SK-N-SH (cell line): ENCODE measurements at regions not wholly inside any gene's neighbourhood (a gene's known extent, or its start where the extent isn't known, plus 50 kb on each side); places are given as distances from the start of the nearest gene placed in this dataset.

Source experiments
- CTCF ChIA-PET: fragments of 300-600, 350-600 bp; formaldehyde crosslinking; extraction: SDS; loops from one replicate; lab custom pipeline; 2021; lab: Yijun Ruan, JAX
- POLR2A ChIA-PET: fragments of 350-600 bp; sonication (Branson Sonifier 250); formaldehyde crosslinking; extraction: SDS; loops from one replicate; lab custom pipeline; 2020; ENCODE audit warnings: antibody characterized with exemption, inconsistent platforms; lab: Yijun Ruan, JAX
- DNase-seq: peaks from one replicate; pipeline ENCODE4 v3.0.0; 2012
- H2AFZ ChIP-seq: fragments of 200-600 bp; sonication (generic); 2 replicates; pipeline ENCODE4 v1.8.1; 2016; ENCODE audit warnings: antibody characterized with exemption, mild to moderate bottlenecking, low read depth
- H3F3A ChIP-seq: fragments of 200-600 bp; sonication (generic); replicated peaks from 2 replicates; pipeline ENCODE3; 2016; ENCODE audit warnings: antibody characterized with exemption, mild to moderate bottlenecking; ENCODE audit not compliant: insufficient read depth
- H3K27ac ChIP-seq, 2 experiments: fragments of 200-500 bp in 1 of 2; fragments of 200-600 bp in 1 of 2; sonication (Bioruptor generic) in 1 of 2; sonication (generic), shearing (Covaris generic) in 1 of 2; 2 replicates each; pipeline versions ENCODE4 v1.5.1 to v1.6.1; 2014 to 2016; ENCODE audit warnings: low read depth in 2 of 2, inconsistent platforms in 1 of 2, low read length in 1 of 2, mild to moderate bottlenecking in 1 of 2, mixed read lengths in 1 of 2
- H3K27me3 ChIP-seq: fragments of 200-600 bp; sonication (generic), shearing (Covaris generic); 2 replicates; pipeline ENCODE4 v1.6.1; 2016; ENCODE audit warnings: mixed run types; ENCODE audit not compliant: insufficient read depth
- H3K36me3 ChIP-seq, 2 experiments: fragments of 200-500 bp in 1 of 2; fragments of 200-600 bp in 1 of 2; sonication (Bioruptor generic) in 1 of 2; sonication (generic) in 1 of 2; replicated peaks in 1 of 2; 2 replicates each; pipeline versions ENCODE3 to v1.5.1; 2014 to 2016; ENCODE audit warnings: low read length in 1 of 2, mild to moderate bottlenecking in 1 of 2; ENCODE audit not compliant: insufficient read depth in 2 of 2, control insufficient read depth in 1 of 2
- H3K4me1 ChIP-seq, 2 experiments: fragments of 200-500 bp in 1 of 2; fragments of 200-600 bp in 1 of 2; sonication (Bioruptor generic) in 1 of 2; sonication (generic), shearing (Covaris generic) in 1 of 2; 2 replicates each; pipeline versions ENCODE4 v1.5.1 to v1.6.1; 2014 to 2016; ENCODE audit warnings: low read depth in 1 of 2, low read length in 1 of 2, mixed run types in 1 of 2; ENCODE audit not compliant: insufficient read depth in 2 of 2, control insufficient read depth in 1 of 2
- H3K4me2 ChIP-seq: fragments of 200-600 bp; sonication (generic), shearing (Covaris generic); 2 replicates; pipeline ENCODE4 v1.6.1; 2017; ENCODE audit warnings: mixed run types
- H3K4me3 ChIP-seq, 2 experiments: fragments of 200-500 bp in 1 of 2; fragments of 200-600 bp in 1 of 2; sonication (Bioruptor generic) in 1 of 2; sonication (generic), shearing (Covaris generic) in 1 of 2; 2 replicates each; pipeline versions ENCODE4 v1.5.1 to v1.8.1; 2014 to 2016; ENCODE audit warnings: low read depth in 2 of 2, inconsistent platforms in 1 of 2, low read length in 1 of 2, mild to moderate bottlenecking in 1 of 2, mixed read lengths in 1 of 2, moderate library complexity in 1 of 2
- H3K79me2 ChIP-seq: fragments of 200-600 bp; sonication (generic); 2 replicates; pipeline ENCODE4 v1.8.1; 2017; ENCODE audit warnings: mild to moderate bottlenecking; ENCODE audit not compliant: insufficient read depth
- H3K9ac ChIP-seq: fragments of 200-600 bp; sonication (generic); 2 replicates; pipeline ENCODE4 v1.6.1; 2017; ENCODE audit warnings: mixed run types
- H3K9me2 ChIP-seq: fragments of 200-600 bp; sonication (generic); 2 replicates; pipeline ENCODE4 v1.6.1; 2017; ENCODE audit warnings: mixed run types
- H3K9me3 ChIP-seq: fragments of 200-600 bp; sonication (generic); 2 replicates; pipeline ENCODE4 v1.6.1; 2017; ENCODE audit warnings: mixed run types, mild to moderate bottlenecking, moderate library complexity
- H4K20me1 ChIP-seq: fragments of 200-600 bp; sonication (generic); 2 replicates; pipeline ENCODE4 v1.6.1; 2017; ENCODE audit warnings: mild to moderate bottlenecking, mixed run types; ENCODE audit not compliant: insufficient read depth
- CTCF ChIP-seq: fragments of 200-600 bp; sonication (generic); IDR thresholded peaks from 2 replicates; pipeline ENCODE4 v1.6.1; 2017; ENCODE audit warnings: antibody characterized with exemption, mild to moderate bottlenecking, moderate library complexity
- ELF1 ChIP-seq: IDR thresholded peaks from 2 replicates; pipeline ENCODE4 v1.4.0; 2012
- EZH2phosphoT487 ChIP-seq: fragments of 200-600 bp; sonication (generic); IDR thresholded peaks from 2 replicates; pipeline ENCODE4 v1.6.1; 2017; ENCODE audit warnings: low read depth, mixed run types, mild to moderate bottlenecking, antibody characterized with exemption, moderate library complexity, borderline replicate concordance
- FOXM1 ChIP-seq: IDR thresholded peaks from 2 replicates; pipeline ENCODE4 v1.4.0; 2012; ENCODE audit warnings: low read depth, mild to moderate bottlenecking
- GATA2 ChIP-seq: sonication (generic); formaldehyde crosslinking; IDR thresholded peaks from 2 replicates; pipeline ENCODE4 v1.5.0; 2020; ENCODE audit warnings: mild to moderate bottlenecking, missing genetic modification reagents
- JUND ChIP-seq: IDR thresholded peaks from 2 replicates; pipeline ENCODE4 v1.4.0; 2012
- MEF2A ChIP-seq: IDR thresholded peaks from 2 replicates; pipeline ENCODE4 v1.4.0; 2012; ENCODE audit warnings: low read depth, borderline replicate concordance
- NFIC ChIP-seq: IDR thresholded peaks from 2 replicates; pipeline ENCODE4 v1.4.0; 2012; ENCODE audit warnings: borderline replicate concordance
- NRF1 ChIP-seq: IDR thresholded peaks from 2 replicates; pipeline ENCODE4 v1.6.1; 2012; ENCODE audit warnings: low read depth, mild to moderate bottlenecking, low read length
- PBX3 ChIP-seq: IDR thresholded peaks from 2 replicates; pipeline ENCODE4; 2012
- RFX5 ChIP-seq: IDR thresholded peaks from 2 replicates; pipeline ENCODE4 v1.6.1; 2012; ENCODE audit warnings: mild to moderate bottlenecking, improper control_type of control experiment, low read length
- RXRA ChIP-seq: IDR thresholded peaks from 2 replicates; pipeline ENCODE4 v1.4.0; 2012; ENCODE audit warnings: low read depth, mild to moderate bottlenecking, borderline replicate concordance
- TAF1 ChIP-seq: IDR thresholded peaks from 2 replicates; pipeline ENCODE4 v1.6.1; 2012; ENCODE audit warnings: low read depth, mild to moderate bottlenecking, low read length, moderate library complexity, borderline replicate concordance
- TCF12 ChIP-seq: IDR thresholded peaks from 2 replicates; pipeline ENCODE4 v1.4.0; 2012
- USF2 ChIP-seq: fragments of 150-350 bp; IDR thresholded peaks from 2 replicates; pipeline ENCODE4 v1.6.1; 2017; ENCODE audit warnings: antibody characterized with exemption, low read length, low read depth, borderline replicate concordance
- YY1 ChIP-seq: IDR thresholded peaks from 2 replicates; pipeline ENCODE4 v1.4.0; 2012; ENCODE audit warnings: low read depth, mild to moderate bottlenecking
- ZBTB33 ChIP-seq: IDR thresholded peaks from 2 replicates; pipeline ENCODE4 v1.4.0; 2012; ENCODE audit warnings: low read depth, borderline replicate concordance
- WGBS: methylation state at CpG from one replicate; pipeline ENCODE4 v1.1.6; 2017; ENCODE audit warnings: low lambda C conversion rate; 5-methylcytosine and 5-hydroxymethylcytosine counted together

GRCh38 chr12:126040307-126040706, 975.1 kb downstream of the AACS start:
- Histone ChIP-seq H2AFZ (no peak overlapping the region), H3K4me2 (no peak overlapping the region), H3K9ac (no peak overlapping the region), H3K9me2 (no peaks in the 10 kb centered on the region), H3K4me3 (no peak overlapping the region), H3K9me3 (no peaks in the 10 kb centered on the region), H3K27me3 (no peaks in the 10 kb centered on the region), H3K27ac (no peak overlapping the region), H4K20me1 (no peaks in the 10 kb centered on the region), H3K79me2 (no peaks in the 10 kb centered on the region), H3K4me1 (no peaks in the 10 kb centered on the region), H3F3A (no peaks in the 10 kb centered on the region), H3K36me3 (no peaks in the 10 kb centered on the region)
- DNase-seq, result no peak
- POLR2A ChIA-PET, result no interaction called here
- CTCF ChIA-PET, result no interaction called here
- WGBS, result 15% methylated on average over 5 of the region's 5 CpGs
- TF ChIP-seq NRF1, result no peak
- no peak for TF ChIP-seq EZH2phosphoT487
- no peak for TF ChIP-seq MEF2A
- TF ChIP-seq ZBTB33, result no peak
- TF ChIP-seq PBX3, result no peak
- no peak for TF ChIP-seq JUND
- TF ChIP-seq TCF12, result no peak
- no peak for TF ChIP-seq FOXM1
- TF ChIP-seq RXRA, result no peak
- no peak for TF ChIP-seq YY1
- no peak for TF ChIP-seq USF2
- TF ChIP-seq ELF1, result no peak
- TF ChIP-seq GATA2 (CRISPR knock-in tag), result no peak
- TF ChIP-seq RFX5, result no peak
- no peak for TF ChIP-seq NFIC
- TF ChIP-seq CTCF, result no peak
- TF ChIP-seq TAF1, result no peak
